ENCODE measurements at regions not wholly inside any gene's neighbourhood (a gene's known extent, or its start where the extent isn't known, plus 50 kb on each side); places are given as distances from the start of the nearest gene placed in this dataset.

DNA sequence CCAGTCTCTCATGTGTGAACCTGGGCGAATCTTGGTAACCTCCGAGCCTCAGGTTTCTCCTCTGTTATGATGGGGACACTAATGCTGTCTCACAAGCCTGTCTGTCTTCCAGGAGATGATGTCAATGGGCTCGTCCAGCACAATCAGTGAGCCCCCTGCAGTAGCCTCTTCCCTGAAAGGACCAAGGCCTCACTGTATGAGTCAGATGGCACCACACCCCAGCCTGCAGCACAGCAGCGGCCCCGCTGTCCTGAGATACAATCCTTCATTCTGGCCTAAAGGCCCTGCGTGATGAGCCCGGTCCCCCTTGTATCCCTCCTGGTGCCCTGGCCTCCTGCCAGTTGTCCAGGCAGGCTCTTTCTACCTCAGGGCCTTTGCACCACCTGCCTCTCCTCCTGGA lies 234.4 kb downstream of the IRF8 start:
- Histone ChIP-seq H3K36me3 (ENCODE audit: control insufficient read depth in 3 of 3, insufficient read depth in 2 of 3, low read depth in 1 of 3, low read length in 3 of 3) (no peaks in the 10 kb centered on the region), H3K27me3 (ENCODE audit: control insufficient read depth in 3 of 3, insufficient read depth in 3 of 3, low read length in 3 of 3) (no peaks in the 10 kb centered on the region), H3K9me3 (ENCODE audit: control insufficient read depth in 2 of 2, insufficient read depth in 1 of 2, low read depth in 1 of 2, low read length in 1 of 2) (no peaks in the 10 kb centered on the region), H3K4me3 (ENCODE audit: low read depth in 1 of 3, low read length in 3 of 3) (no peak overlapping the region), H3K4me1 (ENCODE audit: control insufficient read depth in 3 of 3, insufficient read depth in 2 of 3, low read depth in 1 of 3, low read length in 2 of 3) (no peaks in the 10 kb centered on the region), H3K27ac (ENCODE audit: low read depth in 1 of 3, low read length in 2 of 3) (no peak overlapping the region)
- WGBS, 3 donors: 84 to 90% (median 90%) methylated on average over 7 of the region's 7 CpGs
- DNase-seq: no peak
- no peak for FAIRE-seq

DNA sequence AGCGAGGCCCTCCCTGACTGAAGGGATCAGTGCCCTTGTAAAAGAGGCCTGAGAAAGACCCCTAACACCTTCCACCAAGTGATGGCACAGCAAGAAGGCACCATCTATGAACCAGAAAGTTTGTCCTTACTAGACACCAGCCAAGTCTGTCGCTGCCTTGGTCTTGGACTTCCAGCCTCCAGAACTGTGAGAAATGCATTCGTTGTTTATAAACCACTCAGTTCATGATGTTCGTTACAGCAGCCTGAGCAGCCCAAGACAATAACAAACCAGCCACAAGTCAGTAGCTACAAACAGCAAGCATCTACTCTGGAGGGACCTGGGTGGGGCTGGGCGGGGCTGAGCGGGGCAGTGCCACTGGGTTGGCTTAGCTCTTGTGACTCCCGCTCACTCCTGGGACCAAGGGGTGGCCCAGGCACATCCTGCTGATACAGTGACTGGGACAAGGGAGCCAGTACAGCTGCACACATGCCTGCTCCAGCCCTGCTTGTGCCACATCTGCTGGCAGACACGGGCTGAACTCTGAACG lies 234.9 kb downstream of the IRF8 start:
- H3K4me3 ChIP-seq (ENCODE audit: low read depth in 1 of 3, low read length in 3 of 3): no peak overlapping the region
- FAIRE-seq (no peak), DNase-seq (no peak)
- H3K27ac ChIP-seq (ENCODE audit: low read depth in 1 of 3, low read length in 2 of 3): no peak overlapping the region
- no peaks in the 10 kb centered on the region for H3K9me3 ChIP-seq (ENCODE audit: control insufficient read depth in 2 of 2, insufficient read depth in 1 of 2, low read depth in 1 of 2, low read length in 1 of 2)
- no peaks in the 10 kb centered on the region for H3K27me3 ChIP-seq (ENCODE audit: control insufficient read depth in 3 of 3, insufficient read depth in 3 of 3, low read length in 3 of 3)
- H3K4me1 ChIP-seq (ENCODE audit: control insufficient read depth in 3 of 3, insufficient read depth in 2 of 3, low read depth in 1 of 3, low read length in 2 of 3): no peaks in the 10 kb centered on the region
- 56 to 80% (median 72%) methylated on average over 9 of the region's 9 CpGs for WGBS, 3 donors
- H3K36me3 ChIP-seq (ENCODE audit: control insufficient read depth in 3 of 3, insufficient read depth in 2 of 3, low read depth in 1 of 3, low read length in 3 of 3): no peaks in the 10 kb centered on the region

DNA sequence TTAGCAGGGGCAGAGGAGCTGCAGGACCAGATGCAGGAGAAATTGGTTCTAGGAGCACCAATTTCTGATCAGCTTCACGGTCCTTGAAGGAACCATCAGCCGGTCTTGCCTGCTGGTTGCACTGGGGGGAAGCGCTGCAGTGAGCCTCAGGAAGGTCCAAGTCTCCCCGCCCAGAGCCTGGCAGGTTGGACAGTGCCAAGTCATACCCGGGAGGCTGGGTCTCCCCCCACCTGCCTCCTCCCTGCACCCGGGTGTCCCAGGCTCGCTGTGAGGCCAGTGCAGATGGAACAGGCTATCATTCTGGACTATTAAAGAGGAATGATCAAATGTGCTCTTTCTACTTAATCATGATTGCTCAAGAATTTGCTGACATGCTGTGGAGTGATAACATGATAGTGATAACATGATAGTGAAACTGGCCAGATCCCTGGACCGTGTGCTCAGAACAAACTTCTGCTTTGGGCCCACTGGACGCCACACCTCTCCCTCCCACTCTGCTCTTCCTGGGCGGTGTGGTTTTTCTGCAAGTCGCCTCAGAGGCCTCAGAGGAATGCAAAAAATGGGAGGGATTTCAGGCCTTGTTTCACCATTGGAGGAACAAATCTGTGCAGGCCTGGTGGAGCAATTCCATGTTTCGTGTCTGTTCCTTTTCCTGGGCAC lies 236.0 kb downstream of the IRF8 start:
- no peaks in the 10 kb centered on the region for H3K27me3 ChIP-seq (ENCODE audit: control insufficient read depth in 3 of 3, insufficient read depth in 3 of 3, low read length in 3 of 3)
- no peak overlapping the region for H3K4me3 ChIP-seq (ENCODE audit: low read depth in 1 of 3, low read length in 3 of 3)
- FAIRE-seq: no peak
- no peak for DNase-seq
- no peaks in the 10 kb centered on the region for H3K9me3 ChIP-seq (ENCODE audit: control insufficient read depth in 2 of 2, insufficient read depth in 1 of 2, low read depth in 1 of 2, low read length in 1 of 2)
- 62 to 73% (median 70%) methylated on average over 12 of the region's 12 CpGs for WGBS, 3 donors
- H3K36me3 ChIP-seq (ENCODE audit: control insufficient read depth in 3 of 3, insufficient read depth in 2 of 3, low read depth in 1 of 3, low read length in 3 of 3): no peaks in the 10 kb centered on the region
- no peaks in the 10 kb centered on the region for H3K4me1 ChIP-seq (ENCODE audit: control insufficient read depth in 3 of 3, insufficient read depth in 2 of 3, low read depth in 1 of 3, low read length in 2 of 3)
- H3K27ac ChIP-seq (ENCODE audit: low read depth in 1 of 3, low read length in 2 of 3): no peak overlapping the region

DNA sequence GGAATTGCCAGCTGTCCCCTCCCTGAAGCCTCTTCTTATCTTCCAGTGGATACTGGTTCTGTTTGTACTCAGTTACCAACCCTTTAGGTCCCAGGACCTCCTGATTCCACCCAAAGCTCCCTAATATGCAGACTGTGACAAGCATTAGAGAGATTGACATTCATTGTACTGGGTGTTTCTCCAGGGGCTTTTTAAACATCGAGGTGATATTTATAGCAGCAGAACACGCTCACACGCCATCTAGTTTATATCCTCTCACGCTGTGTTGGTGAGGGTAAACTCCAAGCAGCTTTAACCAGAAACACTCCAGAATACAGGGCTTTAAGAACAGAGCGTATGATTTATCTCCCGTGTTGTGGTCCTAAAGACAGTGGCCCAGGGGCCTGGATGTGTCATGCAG lies 238.4 kb downstream of the IRF8 start:
- Histone ChIP-seq H3K27ac (ENCODE audit: low read depth in 1 of 3, low read length in 2 of 3) (no peak overlapping the region), H3K27me3 (ENCODE audit: control insufficient read depth in 3 of 3, insufficient read depth in 3 of 3, low read length in 3 of 3) (no peaks in the 10 kb centered on the region), H3K4me3 (ENCODE audit: low read depth in 1 of 3, low read length in 3 of 3) (no peak overlapping the region), H3K4me1 (ENCODE audit: control insufficient read depth in 3 of 3, insufficient read depth in 2 of 3, low read depth in 1 of 3, low read length in 2 of 3) (no peaks in the 10 kb centered on the region), H3K9me3 (ENCODE audit: control insufficient read depth in 2 of 2, insufficient read depth in 1 of 2, low read depth in 1 of 2, low read length in 1 of 2) (no peaks in the 10 kb centered on the region), H3K36me3 (ENCODE audit: control insufficient read depth in 3 of 3, insufficient read depth in 2 of 3, low read depth in 1 of 3, low read length in 3 of 3) (no peaks in the 10 kb centered on the region)
- no peak for DNase-seq
- 71 to 73% (median 72%) methylated on average over 6 of the region's 6 CpGs for WGBS, 3 donors
- FAIRE-seq: no peak

DNA sequence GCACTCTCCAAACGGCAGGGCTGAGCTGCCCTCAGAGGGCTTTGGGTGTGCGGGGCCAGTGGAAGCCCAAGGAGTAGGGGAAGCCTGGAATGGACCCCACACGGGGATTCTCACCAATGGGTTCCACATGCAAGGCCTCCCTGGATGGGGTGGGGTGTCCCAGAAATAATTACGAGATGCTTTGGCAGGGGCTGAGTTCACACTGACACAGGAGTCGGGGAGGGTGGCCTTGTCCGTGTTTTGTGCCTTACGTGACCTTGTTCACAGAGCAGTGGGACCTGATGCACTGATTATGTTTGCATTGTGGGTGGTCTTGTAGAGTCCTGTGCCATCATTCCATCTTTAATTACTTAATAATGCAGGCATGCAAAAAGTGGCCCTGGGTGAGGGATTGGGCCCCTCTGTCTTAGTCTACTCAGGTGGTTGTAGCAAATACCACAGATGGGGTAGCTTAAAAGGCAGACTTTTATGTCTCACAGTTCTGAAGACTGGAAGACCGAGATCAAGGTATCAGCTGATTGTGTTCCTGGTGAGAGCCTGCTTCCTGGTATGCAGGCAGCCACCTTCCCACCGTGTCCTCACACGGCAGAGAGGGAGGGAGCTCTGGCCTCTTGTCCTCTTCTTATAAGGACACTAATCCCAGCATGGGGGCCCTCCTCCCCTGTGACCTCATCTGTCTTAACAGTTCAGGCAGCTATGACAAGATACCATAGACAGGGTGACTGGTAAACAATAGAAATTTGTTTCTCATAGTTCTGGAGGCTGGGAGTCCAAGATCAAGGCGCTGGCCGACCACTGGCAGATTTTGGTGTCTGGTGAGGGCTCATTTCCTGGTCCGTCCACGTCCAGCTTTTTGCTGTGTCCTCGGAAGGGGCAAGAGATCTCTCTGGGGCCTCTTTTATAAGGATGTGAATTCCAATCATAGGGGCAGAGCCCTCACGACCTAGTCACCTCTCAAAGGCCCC lies 239.4 kb downstream of the IRF8 start:
- no peak for DNase-seq
- no peak for FAIRE-seq
- WGBS, 3 donors: 65 to 75% (median 72%) methylated on average over 16 of the region's 16 CpGs
- Histone ChIP-seq H3K27me3 (ENCODE audit: control insufficient read depth in 3 of 3, insufficient read depth in 3 of 3, low read length in 3 of 3) (no peaks in the 10 kb centered on the region), H3K4me3 (ENCODE audit: low read depth in 1 of 3, low read length in 3 of 3) (no peak overlapping the region), H3K4me1 (ENCODE audit: control insufficient read depth in 3 of 3, insufficient read depth in 2 of 3, low read depth in 1 of 3, low read length in 2 of 3) (no peaks in the 10 kb centered on the region), H3K27ac (ENCODE audit: low read depth in 1 of 3, low read length in 2 of 3) (no peak overlapping the region), H3K9me3 (ENCODE audit: control insufficient read depth in 2 of 2, insufficient read depth in 1 of 2, low read depth in 1 of 2, low read length in 1 of 2) (no peaks in the 10 kb centered on the region), H3K36me3 (ENCODE audit: control insufficient read depth in 3 of 3, insufficient read depth in 2 of 3, low read depth in 1 of 3, low read length in 3 of 3) (no peaks in the 10 kb centered on the region)

DNA sequence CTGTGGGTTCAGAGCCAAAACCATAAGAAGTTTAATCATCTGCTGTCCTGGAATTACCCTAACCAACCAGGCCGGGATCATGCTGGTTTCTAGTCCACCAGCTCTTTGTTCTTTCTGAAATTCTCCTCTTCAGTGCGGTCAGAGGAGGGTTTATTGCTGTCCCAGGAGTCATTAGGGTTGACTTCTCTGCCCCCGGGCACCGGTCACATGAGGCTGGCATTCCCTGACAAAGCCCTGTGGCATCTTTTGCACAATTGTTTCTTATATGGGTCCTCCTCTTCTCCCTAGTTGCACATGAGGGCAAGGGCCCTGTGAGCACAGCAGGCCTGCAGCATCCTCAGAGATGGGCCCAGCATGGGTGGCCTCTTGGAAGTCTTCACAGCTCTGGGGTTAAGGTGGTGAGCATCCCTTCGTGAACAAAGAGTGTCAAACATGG lies 243.9 kb downstream of the IRF8 start:
- no peaks in the 10 kb centered on the region for H3K36me3 ChIP-seq (ENCODE audit: control insufficient read depth in 3 of 3, insufficient read depth in 2 of 3, low read depth in 1 of 3, low read length in 3 of 3)
- no peak overlapping the region for H3K4me3 ChIP-seq (ENCODE audit: low read depth in 1 of 3, low read length in 3 of 3)
- H3K9me3 ChIP-seq (ENCODE audit: control insufficient read depth in 2 of 2, insufficient read depth in 1 of 2, low read depth in 1 of 2, low read length in 1 of 2): no peaks in the 10 kb centered on the region
- H3K4me1 ChIP-seq (ENCODE audit: control insufficient read depth in 3 of 3, insufficient read depth in 2 of 3, low read depth in 1 of 3, low read length in 2 of 3): no peaks in the 10 kb centered on the region
- no peak overlapping the region for H3K27ac ChIP-seq (ENCODE audit: low read depth in 1 of 3, low read length in 2 of 3)
- no peak for DNase-seq
- no peaks in the 10 kb centered on the region for H3K27me3 ChIP-seq (ENCODE audit: control insufficient read depth in 3 of 3, insufficient read depth in 3 of 3, low read length in 3 of 3)
- WGBS, 3 donors: 69 to 76% (median 71%) methylated on average over 5 of the region's 5 CpGs
- FAIRE-seq: no peak

DNA sequence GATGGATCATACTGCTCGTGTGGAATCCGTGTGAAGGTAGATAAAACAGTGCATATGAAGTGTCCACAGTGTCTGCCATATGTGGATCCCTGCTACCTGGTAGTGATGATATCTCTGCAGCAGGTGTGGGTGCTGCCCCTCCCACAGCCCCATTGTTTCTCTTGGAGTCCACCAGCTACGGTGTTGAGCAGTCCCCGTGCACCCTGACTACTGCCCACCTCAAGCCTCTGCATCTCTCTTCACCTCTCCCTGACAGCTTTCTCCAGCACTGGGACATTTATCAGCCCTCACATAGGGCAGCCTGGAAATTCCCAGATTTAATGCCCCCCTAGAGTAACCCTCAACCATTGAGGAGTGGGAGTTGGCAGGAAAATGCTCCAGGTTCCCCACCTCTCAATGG lies 244.7 kb downstream of the IRF8 start:
- Histone ChIP-seq H3K9me3 (ENCODE audit: control insufficient read depth in 2 of 2, insufficient read depth in 1 of 2, low read depth in 1 of 2, low read length in 1 of 2) (no peaks in the 10 kb centered on the region), H3K36me3 (ENCODE audit: control insufficient read depth in 3 of 3, insufficient read depth in 2 of 3, low read depth in 1 of 3, low read length in 3 of 3) (no peaks in the 10 kb centered on the region), H3K27ac (ENCODE audit: low read depth in 1 of 3, low read length in 2 of 3) (no peak overlapping the region), H3K4me1 (ENCODE audit: control insufficient read depth in 3 of 3, insufficient read depth in 2 of 3, low read depth in 1 of 3, low read length in 2 of 3) (no peaks in the 10 kb centered on the region), H3K4me3 (ENCODE audit: low read depth in 1 of 3, low read length in 3 of 3) (no peak overlapping the region), H3K27me3 (ENCODE audit: control insufficient read depth in 3 of 3, insufficient read depth in 3 of 3, low read length in 3 of 3) (no peaks in the 10 kb centered on the region)
- 67 to 88% (median 72%) methylated on average over 4 of the region's 4 CpGs for WGBS, 3 donors
- FAIRE-seq: no peak
- DNase-seq: no peak

DNA sequence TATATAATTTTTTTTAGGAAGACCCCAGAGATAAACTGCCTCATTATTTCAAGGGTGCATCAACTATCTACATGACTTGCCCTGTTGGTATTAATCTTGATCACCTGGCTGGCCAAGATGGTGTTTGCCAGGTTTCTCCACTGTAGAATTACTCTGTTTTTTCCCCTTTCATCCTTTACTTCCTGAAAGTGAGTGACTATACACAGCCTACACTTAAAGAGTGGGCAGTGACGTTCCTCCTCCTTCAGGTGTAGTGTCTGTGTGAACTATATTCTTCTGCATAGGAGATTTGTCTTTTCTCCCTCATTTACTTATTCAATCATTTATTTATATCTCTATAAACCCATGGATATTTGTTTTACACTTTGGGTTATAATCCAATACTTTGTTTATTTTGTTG lies 246.7 kb downstream of the IRF8 start:
- 39 to 46% (median 43%) methylated on average over 1 of the region's 1 CpG for WGBS, 3 donors
- FAIRE-seq: no peak

More for the DNA sequence above, 246.7 kb downstream of the IRF8 start:
- Histone ChIP-seq H3K4me3 (ENCODE audit: low read depth in 1 of 3, low read length in 3 of 3) (no peak overlapping the region), H3K27ac (ENCODE audit: low read depth in 1 of 3, low read length in 2 of 3) (no peak overlapping the region), H3K9me3 (ENCODE audit: control insufficient read depth in 2 of 2, insufficient read depth in 1 of 2, low read depth in 1 of 2, low read length in 1 of 2) (no peaks in the 10 kb centered on the region), H3K4me1 (ENCODE audit: control insufficient read depth in 3 of 3, insufficient read depth in 2 of 3, low read depth in 1 of 3, low read length in 2 of 3) (peaks cover 0 to 5% (median 0%) of the 10 kb centered on the region in 3 donors), H3K36me3 (ENCODE audit: control insufficient read depth in 3 of 3, insufficient read depth in 2 of 3, low read depth in 1 of 3, low read length in 3 of 3) (no peaks in the 10 kb centered on the region), H3K27me3 (ENCODE audit: control insufficient read depth in 3 of 3, insufficient read depth in 3 of 3, low read length in 3 of 3) (no peaks in the 10 kb centered on the region)
- no peak for DNase-seq
